ENCODE measurements at regions not wholly inside any gene's neighbourhood (a gene's known extent, or its start where the extent isn't known, plus 50 kb on each side); places are given as distances from the start of the nearest gene placed in this dataset.

DNA sequence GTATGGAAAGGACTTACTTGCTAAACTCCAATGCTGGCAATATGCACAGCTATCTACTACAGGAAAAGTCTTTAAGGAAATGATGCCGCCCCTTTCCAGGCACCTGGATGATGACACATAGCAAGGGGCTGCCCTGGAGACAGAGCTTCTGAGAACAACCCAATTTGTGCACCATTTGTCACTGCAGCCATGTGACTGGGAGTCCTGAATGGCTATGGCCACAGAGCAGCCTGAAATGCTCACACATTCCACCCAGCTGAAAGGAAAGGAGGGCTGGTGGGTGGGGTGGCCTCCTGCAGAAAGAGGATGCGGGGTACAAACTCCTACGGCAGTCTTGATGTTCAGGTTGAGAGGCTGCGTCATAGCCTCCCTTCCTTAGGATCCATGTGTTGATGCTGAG is 70.1 kb upstream of the FSTL4 start:
- TF ChIP-seq GATA3 (IDR thresholded peaks at IDR 0.05; ENCODE audit: low read depth, low read length) (no peak), GATA2 (IDR thresholded peaks at IDR 0.05; ENCODE audit: low read depth, low read length) (no peak)
